Activated naive CD4-positive, alpha-beta T cell treated with anti-CD3 and anti-CD28 coated beads, Interleukin-2, amount 50 U/mL, for 16 hours (primary cell): ENCODE measurements at regions not wholly inside any gene's neighbourhood (a gene's known extent, or its start where the extent isn't known, plus 50 kb on each side); places are given as distances from the start of the nearest gene placed in this dataset.

ENCODE experiments used
- DNase-seq: peaks from one replicate; pipeline ENCODE4 v3.0.0-alpha.2; 2020

DNA sequence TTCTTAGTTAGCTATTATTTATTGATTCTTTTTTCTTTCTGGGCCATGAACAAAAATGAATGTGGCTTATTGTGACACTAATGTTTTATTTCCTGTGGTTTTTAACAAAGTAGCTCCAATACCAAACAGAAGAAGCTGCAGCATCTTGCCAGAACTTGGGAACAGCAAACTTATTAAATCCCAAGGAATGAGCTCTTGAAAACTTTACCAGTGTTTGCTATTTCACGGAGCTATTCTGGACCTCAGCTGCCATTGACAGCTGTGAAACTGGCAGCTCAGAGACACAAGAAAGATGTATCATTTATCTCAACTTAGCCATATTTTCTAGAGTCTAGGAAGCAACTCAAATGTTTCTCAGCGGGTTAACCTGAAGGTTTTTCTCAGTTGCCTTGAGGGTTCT is 91.0 kb upstream of the NEUROD1 start:
- DNase-seq: no peak

DNA sequence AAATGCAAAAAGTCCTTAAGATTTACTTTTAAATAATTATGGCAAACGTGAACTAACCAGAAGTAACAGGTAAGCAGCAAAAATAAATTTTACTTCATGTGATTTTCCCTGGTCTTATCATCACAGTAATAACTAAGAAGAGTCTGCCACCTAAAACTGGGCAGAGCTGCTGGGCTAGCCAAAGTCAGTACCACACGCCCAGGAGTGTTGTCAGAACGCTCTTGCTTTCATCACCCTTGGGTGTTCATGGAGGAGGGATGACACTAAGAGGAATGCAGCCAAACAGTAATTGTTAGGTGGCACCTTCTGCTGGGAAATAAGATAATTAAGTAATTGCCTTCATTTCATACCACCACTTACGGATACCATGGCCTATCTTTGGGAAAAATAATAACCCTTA is 92.0 kb upstream of the NEUROD1 start:
- DNase-seq: no peak

DNA sequence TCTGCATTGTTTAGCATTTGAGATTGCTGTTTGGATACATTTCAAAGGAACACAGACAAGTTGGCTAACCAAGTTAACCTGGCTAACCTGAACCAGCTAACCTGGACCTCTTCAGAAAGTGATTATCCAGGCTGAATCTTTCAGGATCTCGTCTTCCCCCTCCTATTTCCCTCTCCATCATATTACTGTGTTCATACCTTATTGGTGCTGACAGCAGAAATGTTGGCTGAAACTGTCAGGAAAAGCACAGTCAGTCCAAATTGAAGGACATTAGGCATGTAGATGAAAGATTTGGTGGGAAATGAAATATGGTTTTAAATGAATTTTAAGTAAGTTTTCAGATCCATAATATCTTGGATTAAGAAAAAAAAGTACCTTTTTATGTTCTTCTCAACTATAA is 92.5 kb upstream of the NEUROD1 start:
- DNase-seq: no peak

DNA sequence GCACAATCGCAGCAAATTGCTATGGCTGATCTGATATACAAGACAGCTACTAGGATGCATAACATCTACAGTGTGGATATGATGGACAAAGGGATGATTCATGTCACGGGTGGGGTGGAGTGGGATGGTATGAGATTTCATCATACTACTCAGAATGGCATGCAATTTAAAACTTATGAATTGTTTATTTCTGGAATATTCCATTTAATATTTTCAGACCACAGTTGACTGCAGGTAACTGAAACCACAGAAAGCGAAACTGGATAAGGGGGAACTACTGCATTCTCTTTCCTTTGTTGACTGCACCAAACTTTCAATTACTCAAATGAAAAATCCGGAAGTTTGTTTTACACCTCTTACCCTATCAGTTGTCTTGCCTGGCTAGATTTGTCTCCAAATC is 94.4 kb upstream of the NEUROD1 start:
- DNase-seq: no peak

DNA sequence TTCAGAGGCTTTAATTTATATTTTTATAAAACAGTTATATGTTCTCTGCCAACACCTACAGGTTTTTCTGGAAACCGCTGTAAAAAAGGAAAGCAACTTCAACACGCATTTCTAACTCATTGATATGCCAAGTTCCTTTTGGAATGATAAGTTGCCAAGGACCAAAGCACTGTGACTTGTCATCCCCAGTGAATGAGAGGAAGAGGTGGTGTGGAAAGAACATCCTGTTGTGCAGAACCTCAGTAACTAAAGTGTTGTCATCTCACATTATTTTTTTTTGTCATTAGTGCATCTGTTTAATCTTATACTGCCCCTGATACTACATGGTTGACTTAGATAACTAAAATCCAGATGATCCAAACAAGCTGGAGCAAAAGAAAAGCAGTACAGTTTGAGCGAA is 96.0 kb upstream of the NEUROD1 start:
- no peak for DNase-seq

DNA sequence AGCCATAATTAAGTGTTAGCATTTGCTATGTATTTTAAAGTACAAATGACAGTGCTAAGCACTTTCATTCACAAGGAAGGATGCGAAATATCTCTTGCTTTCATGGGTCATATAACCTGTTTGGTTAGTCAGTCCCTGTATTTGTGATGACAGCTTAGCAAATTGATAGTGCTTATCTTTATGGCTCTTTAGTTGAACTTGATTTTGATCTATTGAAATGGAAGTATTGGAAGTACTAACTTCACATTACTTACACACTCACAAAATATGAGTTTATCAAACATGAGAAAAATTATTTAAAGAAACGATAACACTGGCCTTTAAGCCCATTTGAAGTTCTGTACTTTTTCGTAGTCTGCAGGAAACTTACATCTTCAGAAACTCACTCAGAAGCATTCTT is 97.4 kb upstream of the NEUROD1 start:
- DNase-seq: no peak

DNA sequence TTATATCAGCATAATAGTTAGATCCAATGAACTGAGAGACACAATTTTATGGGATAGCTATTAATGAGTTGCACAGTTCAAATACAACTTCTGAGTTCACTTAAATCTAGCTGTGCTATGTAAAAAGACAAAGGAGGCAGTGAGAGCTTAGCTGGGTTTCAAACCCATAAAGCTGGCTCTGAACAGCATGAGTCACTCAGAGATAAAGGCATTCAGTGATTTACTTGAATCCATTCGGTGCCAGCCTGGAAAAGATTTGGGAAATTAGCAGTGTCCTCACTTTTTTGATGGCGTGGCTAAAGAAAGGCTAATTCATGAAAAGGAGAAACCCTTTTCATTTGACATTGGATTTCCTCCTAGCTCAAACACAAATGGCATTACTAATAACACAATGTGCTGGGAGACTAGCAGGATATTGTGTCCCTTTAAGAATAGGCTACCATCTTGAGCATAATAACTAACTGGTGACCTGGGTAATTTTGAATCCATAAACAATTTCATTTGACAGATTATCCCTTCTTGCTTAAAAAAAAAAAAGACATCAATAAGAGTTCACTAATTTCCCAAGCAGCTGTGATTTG is 98.4 kb upstream of the NEUROD1 start:
- DNase-seq: no peak

DNA sequence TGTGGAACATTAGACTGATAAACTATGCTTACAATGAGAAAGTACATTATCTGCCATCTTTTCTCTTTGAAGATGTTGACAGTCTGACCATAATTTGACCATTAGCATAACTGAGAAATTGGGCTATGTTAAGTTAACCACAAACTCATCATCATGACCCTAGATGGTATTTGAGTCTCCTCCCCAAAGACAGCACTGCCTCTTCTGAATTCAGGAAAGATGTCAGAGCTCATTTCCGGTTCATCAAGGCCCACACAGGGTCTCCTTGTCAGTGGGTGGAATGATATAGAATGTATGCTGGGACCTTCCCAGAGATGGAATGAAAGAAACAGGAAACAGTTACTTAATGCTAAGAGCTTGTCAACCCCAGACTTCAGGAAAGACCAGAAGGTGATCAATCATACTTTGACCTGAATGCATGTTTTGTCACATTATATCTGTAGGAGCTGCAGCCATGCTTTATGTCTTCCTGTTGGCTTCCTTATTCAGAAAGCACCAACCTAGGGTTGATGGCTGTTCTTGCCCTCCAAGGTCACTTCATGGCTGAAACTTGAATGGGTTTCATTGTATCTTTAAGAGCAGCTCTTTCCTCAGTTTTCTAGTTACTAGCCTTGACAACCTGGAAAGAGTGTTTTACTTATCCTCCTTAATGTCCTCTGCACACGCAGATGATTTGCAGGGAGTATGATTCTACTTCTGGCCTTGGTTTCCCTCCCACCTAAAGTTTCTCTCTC is 99.1 kb upstream of the NEUROD1 start:
- no peak for DNase-seq

DNA sequence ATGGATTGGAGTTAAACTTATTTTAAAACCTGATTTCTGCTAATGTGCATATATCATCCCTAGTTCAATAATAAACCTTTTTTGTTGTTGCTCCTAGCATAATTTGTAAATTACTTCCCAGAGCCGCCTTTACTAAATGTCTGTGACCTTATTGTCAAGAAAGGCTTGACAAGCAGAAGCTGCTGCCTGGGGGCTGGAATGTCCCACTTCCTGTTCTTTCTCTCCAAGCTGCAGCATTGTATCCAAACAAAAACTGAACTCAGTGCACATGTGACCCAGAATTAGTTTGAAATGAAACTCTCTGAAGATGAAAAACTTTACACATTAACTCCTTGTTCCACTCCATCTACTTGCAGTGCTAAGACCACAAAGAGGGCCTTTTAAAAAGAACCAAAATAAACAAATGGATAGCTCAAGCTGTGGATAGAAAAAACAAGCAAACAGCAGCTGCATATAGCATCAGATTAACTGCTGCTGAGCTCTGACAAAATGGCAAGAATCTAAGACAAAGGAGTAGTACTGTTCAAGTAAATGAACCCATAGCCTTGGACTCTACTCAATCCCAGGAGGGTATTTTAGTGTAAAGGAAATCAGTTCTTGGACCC is 99.8 kb upstream of the NEUROD1 start:
- no peak for DNase-seq

DNA sequence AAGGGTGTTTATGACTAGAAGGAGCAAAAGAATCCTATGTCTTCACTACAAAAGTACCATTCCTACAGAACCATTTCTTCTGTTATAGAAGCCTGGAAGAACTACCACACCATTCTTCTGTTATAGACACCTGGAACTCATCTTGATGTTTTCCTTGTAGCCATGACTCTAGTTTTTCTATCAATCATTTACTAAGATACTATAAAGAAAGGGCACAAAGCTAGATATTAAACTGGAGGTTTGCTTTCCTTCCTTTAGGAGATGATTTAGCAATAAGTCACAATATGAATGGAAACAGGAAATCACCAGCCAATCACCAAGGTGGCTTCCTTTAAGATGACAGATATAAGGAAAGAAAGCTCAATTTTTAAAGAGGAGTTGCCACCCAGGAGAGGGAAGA is 100.3 kb upstream of the NEUROD1 start:
- DNase-seq: no peak

DNA sequence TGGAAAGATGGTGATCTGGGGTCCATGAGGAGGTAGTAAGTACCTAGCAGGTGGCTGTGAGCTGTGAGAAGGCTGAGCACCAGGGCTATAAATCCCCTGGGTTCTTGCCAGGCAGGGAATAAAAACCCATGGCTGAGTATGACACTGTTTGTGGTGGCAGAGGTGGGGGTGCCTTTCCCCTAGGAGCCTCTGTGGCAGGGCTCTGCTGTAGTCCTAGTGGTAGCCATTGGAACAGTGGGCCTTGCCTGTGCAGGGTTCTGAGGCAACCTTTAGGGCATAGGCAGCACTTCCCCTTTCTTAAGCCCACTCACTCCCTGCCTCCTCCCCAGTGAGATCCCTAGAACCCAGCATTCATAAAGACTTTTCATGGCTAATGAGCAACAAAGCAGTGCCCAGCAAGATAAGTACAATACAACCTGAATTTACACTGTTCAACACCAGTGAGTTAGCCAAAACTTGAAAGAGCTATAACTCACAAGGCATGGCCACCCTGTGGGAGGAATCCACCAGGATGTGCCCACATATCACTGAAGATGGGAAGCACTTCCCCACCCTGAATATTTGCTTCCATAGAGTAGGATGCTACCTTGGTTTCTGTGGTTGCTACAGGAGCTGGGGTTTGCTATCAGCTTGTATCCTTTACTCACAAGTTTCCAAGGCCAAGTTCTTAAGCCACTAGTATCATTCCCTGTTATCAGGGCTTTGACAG is 100.9 kb upstream of the NEUROD1 start:
- no peak for DNase-seq

DNA sequence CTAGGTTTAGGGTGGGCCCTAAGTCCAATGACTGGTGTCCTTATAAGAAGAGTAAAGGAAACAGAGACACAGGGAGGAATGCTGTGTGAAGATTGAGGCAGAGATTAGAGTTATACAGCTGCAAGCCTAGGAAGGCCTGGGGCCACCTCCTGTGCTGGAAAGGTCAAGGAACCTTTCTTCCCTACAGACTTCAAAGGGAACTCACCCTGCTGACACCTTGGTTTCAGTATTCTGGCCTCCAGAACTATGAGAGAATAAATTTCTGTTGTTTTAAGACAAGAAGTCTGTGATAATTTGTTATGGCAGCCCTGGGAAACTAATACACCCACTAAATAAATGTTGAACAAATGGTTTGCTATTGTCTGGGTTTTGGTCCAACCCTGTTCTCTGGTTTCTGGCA is 102.3 kb upstream of the NEUROD1 start:
- no peak for DNase-seq

DNA sequence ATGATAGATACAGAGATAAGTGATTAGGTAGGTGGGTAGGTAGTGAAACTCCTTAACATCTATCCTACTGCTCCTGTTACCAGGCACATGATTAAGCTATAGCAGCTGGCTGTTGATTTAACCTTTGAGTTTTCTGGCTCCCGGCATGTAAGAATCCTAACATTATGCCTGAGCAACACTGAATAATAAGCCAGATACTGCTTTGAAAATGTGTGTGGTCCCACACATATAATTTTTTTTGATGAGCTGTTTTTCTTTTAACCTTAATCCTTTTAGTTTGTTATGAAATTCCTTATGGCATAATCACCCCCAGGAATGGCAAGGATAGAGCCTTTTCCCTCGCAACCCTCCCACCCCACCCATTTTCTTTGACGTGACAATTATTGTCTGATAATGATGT is 104.2 kb upstream of the NEUROD1 start:
- DNase-seq: no peak

DNA sequence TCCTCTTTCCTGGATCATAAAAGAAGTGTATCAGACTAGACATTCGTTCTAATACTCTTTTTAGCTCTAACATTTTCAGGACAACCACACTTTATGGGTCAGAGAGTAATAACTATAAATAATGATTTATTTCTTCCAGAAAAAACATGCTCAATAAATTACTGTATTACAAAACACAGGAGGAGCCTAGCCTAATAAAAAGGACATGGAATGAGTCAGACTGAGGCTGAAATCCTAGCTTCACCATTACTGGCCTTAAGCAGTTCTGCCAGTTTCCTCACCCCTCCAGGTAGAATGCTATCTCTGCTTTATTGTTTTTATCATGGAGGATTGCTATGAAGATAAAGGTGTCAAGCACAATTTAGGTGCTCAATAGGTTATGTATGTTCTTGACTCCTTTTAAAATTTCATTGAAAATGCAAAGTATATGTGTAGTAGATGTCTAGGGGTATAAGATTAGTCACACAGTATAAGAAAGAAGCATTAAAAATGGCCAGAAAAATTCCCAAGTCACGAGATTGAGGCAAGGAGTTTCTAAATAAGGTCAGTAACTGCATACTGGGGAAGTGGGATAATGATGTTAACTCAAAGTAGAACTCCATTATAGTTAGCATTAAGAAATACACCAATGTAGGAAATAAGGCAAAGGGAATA is 105.5 kb upstream of the NEUROD1 start:
- DNase-seq: no peak

DNA sequence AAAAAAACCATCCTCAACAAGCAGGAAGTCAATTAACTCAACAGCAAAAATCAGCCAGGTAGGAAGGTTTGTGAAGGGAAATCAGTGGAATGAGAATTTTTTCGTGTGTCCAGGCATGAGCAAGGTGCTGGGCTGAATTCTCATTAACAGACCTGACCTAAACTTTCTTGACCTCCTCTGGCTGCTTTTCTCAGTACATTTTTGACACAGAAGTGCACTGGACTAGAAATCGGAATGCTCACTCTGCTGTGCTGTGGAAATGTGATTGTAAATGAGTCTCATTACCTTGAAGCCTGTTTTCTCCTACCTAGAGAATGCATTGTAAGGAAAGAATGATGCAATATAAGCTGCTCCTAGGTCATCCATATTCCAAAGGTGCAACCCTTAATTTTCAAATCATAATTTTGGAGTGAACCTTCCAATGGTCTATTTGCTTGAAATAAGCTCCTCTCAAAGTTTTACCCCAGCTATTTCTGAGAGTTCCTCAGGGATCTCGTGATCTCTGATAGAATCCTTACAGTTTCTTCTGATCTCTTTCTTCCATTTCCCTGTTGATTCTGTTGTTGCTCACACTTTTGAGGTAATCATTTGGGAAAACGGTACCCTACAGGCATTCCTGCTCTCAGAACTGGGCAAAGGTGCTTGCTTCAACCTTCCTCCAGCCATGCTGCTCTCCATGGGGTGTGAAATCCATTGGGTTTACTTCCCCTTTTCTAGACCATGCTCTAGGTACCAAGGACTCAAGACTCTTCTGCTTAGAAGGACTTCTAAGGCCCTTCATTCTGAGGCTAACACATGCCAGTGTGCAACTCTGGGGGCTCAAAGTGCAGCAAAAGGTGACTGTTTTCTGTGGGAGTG is 104.9 kb upstream of the ITPRID2 start:
- no peak for DNase-seq

DNA sequence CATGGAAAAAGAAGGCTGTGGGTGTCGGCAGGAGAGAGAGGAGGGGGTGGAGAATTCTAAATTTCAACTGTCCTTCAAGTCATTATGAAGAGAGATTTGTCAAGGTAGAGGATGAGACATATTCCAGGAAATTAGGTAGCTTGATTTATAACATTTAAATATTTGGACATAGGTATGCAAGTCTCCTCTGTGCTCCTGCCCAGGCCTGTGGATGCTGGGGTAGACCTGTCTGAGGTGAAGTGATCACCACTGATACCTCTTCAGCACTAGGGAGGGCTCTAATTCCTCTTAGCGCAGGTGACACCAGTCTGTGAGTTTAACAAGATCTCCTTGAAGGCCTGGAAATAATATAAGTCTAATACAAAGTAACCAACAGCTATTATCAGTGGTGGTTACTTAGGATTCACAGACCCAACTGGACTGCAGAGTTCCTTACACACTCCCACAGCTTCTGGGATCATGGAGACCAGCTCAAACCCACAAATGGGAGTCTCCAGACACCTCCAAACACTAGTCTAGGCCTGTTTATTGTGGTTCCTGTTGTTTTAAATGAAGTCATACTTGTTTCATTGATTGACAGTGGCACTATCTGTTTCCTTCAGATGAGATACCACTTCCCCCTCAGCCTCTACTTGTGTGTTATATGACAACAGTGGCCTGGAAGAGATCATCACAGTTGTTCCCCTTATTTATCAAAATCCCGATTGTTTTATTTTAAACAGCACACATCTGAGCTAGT is 104.1 kb upstream of the ITPRID2 start:
- DNase-seq: no peak

DNA sequence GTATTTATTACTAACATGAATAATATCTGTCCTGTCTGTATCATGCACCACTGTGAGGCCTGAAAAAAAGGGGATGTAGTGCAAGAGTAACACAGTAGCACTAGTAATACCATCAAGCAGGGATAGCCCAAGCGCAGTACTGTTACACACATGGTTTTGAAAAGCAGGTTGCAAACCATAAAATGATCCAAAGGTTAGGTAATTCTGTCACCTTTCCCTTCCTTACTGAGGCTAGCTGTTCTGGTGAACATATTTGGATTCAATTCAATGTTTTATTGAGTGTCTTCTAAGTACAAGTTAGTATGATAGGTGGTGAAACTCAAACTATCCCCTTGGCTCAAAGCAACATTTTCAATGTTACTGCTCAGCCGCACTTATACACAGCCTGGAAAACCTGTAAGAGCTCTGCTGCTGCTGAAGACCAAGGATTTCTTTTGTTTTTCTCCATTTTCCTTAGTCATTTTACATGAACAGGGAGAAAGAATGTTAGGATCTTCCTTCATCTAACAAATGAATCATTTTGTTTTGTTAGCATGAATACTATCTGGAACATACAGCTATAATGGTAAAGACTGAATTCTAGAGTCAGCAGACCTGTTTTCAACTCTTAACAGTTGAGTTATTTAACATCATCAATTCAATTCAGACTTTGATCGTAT is 102.5 kb upstream of the ITPRID2 start:
- DNase-seq: no peak

DNA sequence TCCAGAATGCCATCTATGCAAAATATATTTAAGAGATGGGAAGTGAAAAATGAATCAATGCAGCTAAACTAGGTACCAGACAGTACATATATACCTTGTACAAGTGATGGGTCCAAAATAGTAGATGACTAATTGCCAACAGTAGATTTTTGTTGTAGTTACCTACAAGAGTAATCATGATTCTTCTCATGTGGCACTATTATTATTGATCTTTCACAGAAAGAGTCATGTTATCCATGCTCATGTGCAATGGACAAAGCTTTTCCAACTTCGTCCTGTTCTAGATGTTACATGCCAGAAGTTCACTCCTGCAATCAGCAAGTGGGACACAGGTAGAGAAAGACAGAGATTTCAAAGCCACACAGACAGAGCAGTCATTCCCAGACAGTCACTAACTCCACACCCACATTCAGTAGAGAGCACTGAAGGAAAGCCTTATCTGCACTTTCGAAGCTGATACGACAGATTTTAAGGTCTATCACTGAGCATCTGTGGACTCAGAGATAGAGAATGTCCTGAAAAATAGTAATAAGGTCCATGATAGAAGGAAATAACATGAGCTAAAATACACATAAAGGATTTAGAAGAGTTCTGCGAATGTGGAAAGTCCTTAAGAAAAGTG is 101.6 kb upstream of the ITPRID2 start:
- DNase-seq: no peak

DNA sequence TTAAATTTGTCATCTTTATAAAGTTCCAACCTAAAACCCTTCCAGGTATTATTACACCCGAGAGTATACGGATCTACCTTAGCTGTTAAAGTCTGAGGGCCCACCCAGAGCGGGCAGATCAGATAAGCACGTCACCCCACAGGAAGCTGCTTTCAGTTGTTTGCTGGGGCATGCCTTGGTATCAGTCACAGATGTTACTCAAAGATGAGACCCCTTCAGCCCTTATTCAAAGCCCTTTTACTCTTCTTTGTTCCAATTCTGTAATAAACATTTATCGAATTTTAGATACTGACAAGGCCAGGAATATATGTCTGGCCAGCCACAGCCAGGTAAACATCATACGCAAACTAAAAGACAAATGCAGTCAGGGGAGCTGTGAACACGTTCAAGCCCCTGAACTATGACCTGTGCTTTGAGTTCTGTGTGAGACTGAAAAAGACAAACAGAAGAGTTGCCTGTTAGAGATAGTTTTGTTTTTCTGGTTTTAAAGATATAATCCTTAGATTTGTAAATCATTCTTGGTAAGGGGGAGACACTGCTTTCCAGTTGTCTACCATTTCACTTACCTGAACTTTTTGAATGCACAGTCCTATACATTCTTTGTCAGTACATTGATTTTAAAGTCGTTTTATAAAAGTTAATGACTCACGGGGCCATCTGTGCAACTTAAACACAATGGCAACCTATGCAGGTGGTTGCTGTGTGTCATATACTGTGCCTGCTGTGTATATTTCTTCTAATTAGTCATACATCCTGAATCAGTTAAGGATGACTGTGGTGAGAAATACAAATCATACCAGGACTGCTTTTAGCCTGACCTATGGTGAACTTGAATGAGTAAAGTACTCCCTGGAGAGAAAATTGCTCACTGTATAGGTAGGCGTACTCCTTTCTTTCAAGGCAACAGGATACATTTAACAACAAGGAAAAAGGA is 100.5 kb upstream of the ITPRID2 start:
- peak; percentile 18 for DNase-seq

DNA sequence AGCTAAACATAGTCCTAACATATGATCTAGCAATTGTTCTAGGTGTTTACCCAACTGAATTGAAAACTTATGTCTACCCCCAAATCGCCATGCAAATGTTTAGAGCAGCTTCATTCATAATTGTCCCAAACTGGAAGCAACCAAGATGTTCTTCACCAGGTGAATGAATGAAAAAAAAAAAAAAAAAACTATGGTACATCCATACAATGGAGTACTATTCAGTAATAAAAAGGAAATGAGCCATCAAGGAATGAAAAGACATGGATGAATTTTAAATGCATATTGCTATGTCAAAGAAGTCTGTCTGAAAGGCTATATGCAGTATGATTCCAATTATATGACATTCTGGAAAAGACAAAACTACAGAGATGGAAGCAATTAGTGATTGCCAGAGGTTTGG is 98.6 kb upstream of the ITPRID2 start:
- DNase-seq: no peak
